Esophagus squamous epithelium (tissue), 5 donors: ENCODE measurements at regions not wholly inside any gene's neighbourhood (a gene's known extent, or its start where the extent isn't known, plus 50 kb on each side); places are given as distances from the start of the nearest gene placed in this dataset.

Source experiments
- DNase-seq: peaks from one replicate; lab custom pipeline; 2025; lab: John Stamatoyannopoulos, UW
- H3K27ac ChIP-seq, 4 donors: fragments of 200-600 bp; sonication (generic); one replicate each; pipeline ENCODE4 v1.5.1; 2016 to 2019; ENCODE audit warnings: mild to moderate bottlenecking in 1 of 4
- H3K27me3 ChIP-seq, 4 donors: fragments of 200-600 bp; sonication (generic); 1 replicate in 3 of 4; 2 replicates in 1 of 4; pipeline versions ENCODE4 v1.5.1 to v1.6.0; 2017 to 2021; ENCODE audit warnings: antibody characterized with exemption in 1 of 4
- H3K36me3 ChIP-seq, 3 donors: fragments of 200-600 bp; sonication (generic); one replicate each; pipeline ENCODE4 v1.5.1; 2016 to 2019
- H3K4me1 ChIP-seq, 3 donors: fragments of 200-600 bp; sonication (generic); one replicate each; pipeline ENCODE4 v1.5.1; 2017 to 2019
- H3K4me3 ChIP-seq, 4 donors: fragments of 200-600 bp; sonication (generic); 1 replicate in 3 of 4; 2 replicates in 1 of 4; pipeline ENCODE4 v1.5.1; 2016 to 2019; ENCODE audit warnings: mild to moderate bottlenecking in 2 of 4, moderate library complexity in 1 of 4
- H3K9me3 ChIP-seq, 3 donors: fragments of 200-600 bp; sonication (generic); one replicate each; pipeline ENCODE4 v1.5.1; 2016 to 2019
- POLR2A ChIP-seq, 4 donors: fragments of 450-650 bp; IDR thresholded peaks; one replicate each; pipeline ENCODE4 v1.6.1; 2017; ENCODE audit warnings: antibody characterized with exemption in 4 of 4, mild to moderate bottlenecking in 4 of 4, moderate library complexity in 3 of 4
- WGBS, 2 donors: methylation state at CpG; one replicate each; pipeline ENCODE4 v1.1.5; 2018; 5-methylcytosine and 5-hydroxymethylcytosine counted together
- intact Hi-C: fragments of 100-400 bp; cut with DNase I; formaldehyde crosslinking; loops from one replicate; pipeline ENCODE4 v1.15.0; 2022
- TF ChIP-seq, protein P1 (sequence below), 6 experiments: fragments of 450-650 bp in 4 of 6; fragments of 200-600 bp in 2 of 6; sonication (generic) in 2 of 6; IDR thresholded peaks; one replicate each; pipeline ENCODE4 v1.5.1; 2016 to 2019; ENCODE audit warnings: antibody characterized with exemption in 6 of 6, mild to moderate bottlenecking in 4 of 6, moderate library complexity in 4 of 6
- donor health status: DM: yes; HTN: yes; CAD: no.

DNA sequence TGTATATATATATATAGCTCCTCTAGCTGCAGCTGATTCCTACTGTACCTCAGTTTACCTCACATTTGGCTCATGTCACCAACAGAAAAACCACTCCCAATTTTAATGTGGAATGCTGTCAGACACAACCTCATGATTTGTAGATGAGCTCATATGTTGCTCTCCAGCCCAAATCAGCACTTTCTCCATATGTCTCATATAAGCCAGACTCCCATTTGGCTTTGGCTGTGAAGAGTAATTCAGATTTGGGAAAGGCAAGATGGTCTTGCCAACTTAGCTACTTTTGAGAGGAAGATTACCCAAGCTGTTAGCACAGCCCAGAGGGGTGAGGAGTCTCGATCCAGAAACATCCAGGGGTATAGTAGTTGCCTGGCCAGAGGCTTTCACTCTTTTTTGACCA, 342.2 kb upstream of the NT5E start:
- H3K4me3 ChIP-seq = no peak overlapping the region
- intact Hi-C loops = no loop called here
- no peak for TF ChIP-seq POLR2A (IDR thresholded peaks at IDR 0.05)
- TF ChIP-seq, protein P1, sequence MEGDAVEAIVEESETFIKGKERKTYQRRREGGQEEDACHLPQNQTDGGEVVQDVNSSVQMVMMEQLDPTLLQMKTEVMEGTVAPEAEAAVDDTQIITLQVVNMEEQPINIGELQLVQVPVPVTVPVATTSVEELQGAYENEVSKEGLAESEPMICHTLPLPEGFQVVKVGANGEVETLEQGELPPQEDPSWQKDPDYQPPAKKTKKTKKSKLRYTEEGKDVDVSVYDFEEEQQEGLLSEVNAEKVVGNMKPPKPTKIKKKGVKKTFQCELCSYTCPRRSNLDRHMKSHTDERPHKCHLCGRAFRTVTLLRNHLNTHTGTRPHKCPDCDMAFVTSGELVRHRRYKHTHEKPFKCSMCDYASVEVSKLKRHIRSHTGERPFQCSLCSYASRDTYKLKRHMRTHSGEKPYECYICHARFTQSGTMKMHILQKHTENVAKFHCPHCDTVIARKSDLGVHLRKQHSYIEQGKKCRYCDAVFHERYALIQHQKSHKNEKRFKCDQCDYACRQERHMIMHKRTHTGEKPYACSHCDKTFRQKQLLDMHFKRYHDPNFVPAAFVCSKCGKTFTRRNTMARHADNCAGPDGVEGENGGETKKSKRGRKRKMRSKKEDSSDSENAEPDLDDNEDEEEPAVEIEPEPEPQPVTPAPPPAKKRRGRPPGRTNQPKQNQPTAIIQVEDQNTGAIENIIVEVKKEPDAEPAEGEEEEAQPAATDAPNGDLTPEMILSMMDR (IDR thresholded peaks at IDR 0.05) = no peak
- H3K9me3 ChIP-seq = no peaks in the 10 kb centered on the region
- DNase-seq = no peak
- H3K27ac ChIP-seq = no peak overlapping the region
- no peaks in the 10 kb centered on the region for H3K36me3 ChIP-seq
- H3K27me3 ChIP-seq = no peaks in the 10 kb centered on the region
- no peaks in the 10 kb centered on the region for H3K4me1 ChIP-seq
- WGBS, 2 donors = 20% methylated on average over 1 of the region's 1 CpG; no CpG with 5 or more reads in 1 of the 2 donors

DNA sequence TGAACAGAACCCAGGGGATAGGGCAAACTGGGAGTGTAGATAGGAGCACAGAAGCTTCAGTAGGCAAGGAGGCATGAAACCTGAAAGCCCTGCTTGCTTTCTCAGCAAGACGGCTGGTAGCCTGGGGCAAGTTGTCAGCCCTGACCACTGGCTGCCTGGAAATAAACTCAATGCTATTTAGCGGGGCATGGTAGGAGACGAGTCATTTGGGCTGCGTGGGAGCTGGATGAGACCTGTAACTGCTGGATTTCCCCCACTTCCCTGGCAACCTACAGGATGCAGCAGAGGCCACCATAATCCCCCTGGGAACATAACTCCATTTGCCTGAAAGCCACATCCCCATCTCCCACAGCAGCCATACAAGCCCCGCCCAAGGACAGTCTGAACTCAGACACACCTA, 332.6 kb upstream of the TBX18 start:
- no peaks in the 10 kb centered on the region for H3K4me1 ChIP-seq
- no peaks in the 10 kb centered on the region for H3K27me3 ChIP-seq
- no peak for DNase-seq
- peaks cover 0 to 7% (median 0%) of the 10 kb centered on the region in 3 donors for H3K9me3 ChIP-seq
- intact Hi-C loops = no loop called here
- no peak for TF ChIP-seq POLR2A (IDR thresholded peaks at IDR 0.05)
- TF ChIP-seq, protein P1 (IDR thresholded peaks at IDR 0.05) = no peak
- no peak overlapping the region for H3K27ac ChIP-seq
- H3K4me3 ChIP-seq = no peak overlapping the region
- no peaks in the 10 kb centered on the region for H3K36me3 ChIP-seq
- WGBS, 2 donors = 72 to 73% methylated on average over 5 of the region's 5 CpGs

DNA sequence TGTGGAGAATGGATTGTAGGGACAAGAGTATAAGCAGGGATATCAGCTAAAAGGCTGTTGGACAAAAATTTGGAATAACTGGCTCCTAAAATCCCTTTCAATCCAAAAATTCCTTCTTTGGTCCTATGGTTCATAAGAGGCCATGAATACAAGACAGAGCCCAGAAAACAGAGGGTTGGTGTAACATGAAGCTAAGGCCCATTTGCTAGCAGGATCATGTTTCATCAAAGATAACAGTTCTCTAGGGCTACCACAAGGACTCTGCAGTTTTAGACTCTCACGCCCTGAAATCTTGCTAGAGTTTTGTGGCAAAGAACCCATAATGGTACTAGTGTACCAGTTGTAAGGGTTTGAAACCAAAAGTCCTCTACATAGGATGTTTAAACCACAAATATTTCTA, 327.8 kb upstream of the TBX18 start:
- intact Hi-C loops = no loop called here
- no peak for DNase-seq
- H3K27ac ChIP-seq = no peak overlapping the region
- TF ChIP-seq, protein P1 (IDR thresholded peaks at IDR 0.05) = no peak
- no peak for TF ChIP-seq POLR2A (IDR thresholded peaks at IDR 0.05)
- no peaks in the 10 kb centered on the region for H3K36me3 ChIP-seq
- WGBS, 2 donors = 50 to 87% methylated on average over 1 of the region's 1 CpG
- peaks cover 0 to 7% (median 0%) of the 10 kb centered on the region in 3 donors for H3K9me3 ChIP-seq
- no peaks in the 10 kb centered on the region for H3K27me3 ChIP-seq
- H3K4me3 ChIP-seq = no peak overlapping the region
- no peaks in the 10 kb centered on the region for H3K4me1 ChIP-seq

DNA sequence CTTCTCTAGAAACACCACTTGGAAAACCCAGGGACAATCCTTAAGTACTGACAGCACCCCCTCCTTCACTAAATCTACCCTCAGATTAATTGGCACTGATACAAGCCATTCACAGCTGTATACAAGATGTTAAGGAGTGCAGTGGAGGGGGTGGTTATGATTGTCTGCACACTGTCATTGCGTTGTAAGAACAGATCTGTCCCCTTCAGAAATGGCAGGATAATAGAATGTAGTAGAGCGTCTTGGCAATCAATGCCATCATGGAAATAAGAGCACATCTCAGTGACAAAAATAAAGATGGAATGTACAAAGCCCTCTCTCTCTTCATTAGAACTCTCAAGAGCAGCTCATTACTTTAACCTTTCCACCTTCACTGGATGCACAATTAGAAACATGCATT, 324.9 kb upstream of the TBX18 start:
- H3K9me3 ChIP-seq = no peaks in the 10 kb centered on the region
- no peak for DNase-seq
- H3K4me1 ChIP-seq = no peaks in the 10 kb centered on the region
- no peaks in the 10 kb centered on the region for H3K36me3 ChIP-seq
- TF ChIP-seq POLR2A (IDR thresholded peaks at IDR 0.05) = no peak
- TF ChIP-seq, protein P1 (IDR thresholded peaks at IDR 0.05) = no peak
- H3K27ac ChIP-seq = no peak overlapping the region
- intact Hi-C loops = no loop called here
- WGBS, 2 donors = 75 to 79% methylated on average over 2 of the region's 2 CpGs
- no peaks in the 10 kb centered on the region for H3K27me3 ChIP-seq
- no peak overlapping the region for H3K4me3 ChIP-seq

DNA sequence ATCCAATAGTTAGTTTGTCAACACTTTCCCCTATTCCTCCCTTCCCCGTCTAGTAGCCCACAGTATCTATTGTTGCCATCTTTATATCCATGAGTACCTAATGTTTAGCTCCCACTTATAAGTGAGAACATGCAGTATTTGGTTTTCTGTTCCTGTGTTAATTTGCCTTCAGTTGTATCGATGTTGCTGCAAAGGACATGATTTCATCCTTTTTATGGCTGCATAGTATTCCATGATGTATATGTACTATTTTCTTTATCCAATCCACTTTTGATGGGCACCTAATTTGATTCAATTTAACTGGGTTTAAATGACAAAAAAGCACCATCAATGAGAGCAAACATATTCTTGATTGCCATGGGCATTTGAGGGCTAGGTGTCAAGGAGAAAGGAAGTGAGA, 321.5 kb upstream of the TBX18 start:
- DNase-seq = no peak
- TF ChIP-seq, protein P1 (IDR thresholded peaks at IDR 0.05) = no peak
- TF ChIP-seq POLR2A (IDR thresholded peaks at IDR 0.05) = no peak
- H3K4me3 ChIP-seq = no peak overlapping the region
- no peaks in the 10 kb centered on the region for H3K9me3 ChIP-seq
- 90 to 100% methylated on average over 2 of the region's 2 CpGs for WGBS, 2 donors
- H3K4me1 ChIP-seq = no peaks in the 10 kb centered on the region
- H3K36me3 ChIP-seq = no peaks in the 10 kb centered on the region
- H3K27me3 ChIP-seq = no peaks in the 10 kb centered on the region
- intact Hi-C loops = no loop called here
- H3K27ac ChIP-seq = no peak overlapping the region
